Lower leg skin (tissue), 4 donors: ENCODE measurements at regions not wholly inside any gene's neighbourhood (a gene's known extent, or its start where the extent isn't known, plus 50 kb on each side); places are given as distances from the start of the nearest gene placed in this dataset.

Source experiments
- DNase-seq, 2 donors: peaks; one replicate each; pipeline ENCODE4 v3.0.0-alpha.2; 2019; ENCODE audit warnings: low spot score in 2 of 2
- H3K4me3 ChIP-seq: fragments of 200-600 bp; sonication (generic); 2 replicates; pipeline ENCODE4 v1.5.1; 2017; ENCODE audit warnings: mild to moderate bottlenecking, low read depth; ENCODE audit not compliant: poor library complexity, severe bottlenecking
- CTCF ChIP-seq, 3 donors: fragments of 450-650 bp; IDR thresholded peaks; one replicate each; pipeline ENCODE4 v1.5.1; 2016; ENCODE audit warnings: antibody characterized with exemption in 3 of 3, mild to moderate bottlenecking in 3 of 3, moderate library complexity in 2 of 3
- POLR2A ChIP-seq, 2 donors: fragments of 450-650 bp; IDR thresholded peaks; one replicate each; pipeline ENCODE4 v1.6.1; 2016 to 2017; ENCODE audit warnings: antibody characterized with exemption in 2 of 2, mild to moderate bottlenecking in 1 of 2, moderate library complexity in 1 of 2
- WGBS, 2 donors: methylation state at CpG; one replicate each; pipeline ENCODE4 v1.1.5; 2018; 5-methylcytosine and 5-hydroxymethylcytosine counted together
- intact Hi-C: fragments of 100-400 bp; cut with DNase I; formaldehyde crosslinking; loops from one replicate; pipeline ENCODE4 v1.15.0; 2023; ENCODE audit warnings: low total_unique reads

- no peak for DNase-seq
- H3K4me3 ChIP-seq = no peak overlapping the region
- TF ChIP-seq POLR2A (IDR thresholded peaks at IDR 0.05) = no peak
- TF ChIP-seq CTCF (IDR thresholded peaks at IDR 0.05) = no peak
- intact Hi-C loops = no loop called here
- 65 to 79% methylated on average over 3 of the region's 3 CpGs for WGBS, 2 donors
Observed at GRCh38 chr6:47130086-47130485, 88.0 kb upstream of the ADGRF1 start.

- no peak for TF ChIP-seq POLR2A (IDR thresholded peaks at IDR 0.05)
- no peak for TF ChIP-seq CTCF (IDR thresholded peaks at IDR 0.05)
- H3K4me3 ChIP-seq = no peak overlapping the region
- no peak for DNase-seq
- intact Hi-C loops = no loop called here
- 90 to 97% methylated on average over 1 of the region's 1 CpG for whole genome bisulfite sequencing, 2 donors
Observed at GRCh38 chr6:47129129-47129528, 87.0 kb upstream of the ADGRF1 start.

GRCh38 chr6:47126647-47127391 lies 84.7 kb upstream of the ADGRF1 start:
- TF ChIP-seq POLR2A (IDR thresholded peaks at IDR 0.05) = no peak
- TF ChIP-seq CTCF (IDR thresholded peaks at IDR 0.05) = no peak
- WGBS, 2 donors = 49 to 63% methylated on average over 5 of the region's 5 CpGs
- H3K4me3 ChIP-seq = no peak overlapping the region
- intact Hi-C loops = no loop called here
- DNase-seq = no peak

GRCh38 chr6:47118611-47119010 lies 76.5 kb upstream of the ADGRF1 start:
- intact Hi-C loops = no loop called here
- no peak overlapping the region for H3K4me3 ChIP-seq
- DNase-seq = no peak
- no peak for TF ChIP-seq CTCF (IDR thresholded peaks at IDR 0.05)
- no peak for TF ChIP-seq POLR2A (IDR thresholded peaks at IDR 0.05)

GRCh38 chr6:47117314-47117713 lies 75.2 kb upstream of the ADGRF1 start:
- 92% methylated on average over 5 of the region's 5 CpGs for WGBS, 2 donors
- TF ChIP-seq CTCF (IDR thresholded peaks at IDR 0.05) (no peak), POLR2A (IDR thresholded peaks at IDR 0.05) (no peak)
- no peak for DNase-seq
- no peak overlapping the region for H3K4me3 ChIP-seq
- intact Hi-C loops = no loop called here

- WGBS, 2 donors = 91 to 93% methylated on average over 6 of the region's 6 CpGs
- intact Hi-C loops = no loop called here
- TF ChIP-seq POLR2A (IDR thresholded peaks at IDR 0.05) = no peak
- TF ChIP-seq CTCF (IDR thresholded peaks at IDR 0.05) = no peak
- no peak overlapping the region for H3K4me3 ChIP-seq
- no peak for DNase-seq
Observed at GRCh38 chr6:47116606-47117005, 74.5 kb upstream of the ADGRF1 start.
